OCI-LY3 (cell line): ENCODE measurements at regions not wholly inside any gene's neighbourhood (a gene's known extent, or its start where the extent isn't known, plus 50 kb on each side); places are given as distances from the start of the nearest gene placed in this dataset.

Experiments
- EZH2phosphoT487 ChIP-seq: fragments of 200-600 bp; shearing (Covaris generic); IDR thresholded peaks from 2 replicates; pipeline ENCODE4 v1.6.1; 2018; ENCODE audit warnings: antibody characterized with exemption, mixed run types, low read depth
- TF ChIP-seq, protein P1 (sequence below): fragments of 200-600, 300-600 bp; sonication (generic); IDR thresholded peaks from 2 replicates; pipeline ENCODE4 v1.5.1; 2014; ENCODE audit warnings: antibody characterized with exemption, low read length, low read depth

DNA sequence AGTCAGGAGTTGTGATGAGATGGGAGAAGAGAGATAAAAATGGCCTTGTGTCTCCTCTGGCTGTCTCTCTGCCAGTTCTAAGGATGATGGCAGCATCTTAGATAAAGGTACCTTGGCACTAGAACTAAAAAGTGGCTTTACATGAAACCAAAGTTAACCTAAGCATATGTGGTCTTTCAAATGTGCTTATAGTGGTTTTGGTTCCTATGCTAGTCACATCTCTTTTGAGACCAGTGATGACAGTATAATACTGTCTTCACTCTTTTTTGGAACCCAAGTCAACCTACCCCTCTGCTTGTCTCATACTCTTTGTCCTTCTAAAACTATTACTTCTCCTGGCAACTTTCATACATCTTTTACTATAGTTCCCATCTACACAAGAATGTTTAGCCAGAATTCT, 142.2 kb upstream of the SATB1 start:
- TF ChIP-seq EZH2phosphoT487, result no peak
- TF ChIP-seq, protein P1, sequence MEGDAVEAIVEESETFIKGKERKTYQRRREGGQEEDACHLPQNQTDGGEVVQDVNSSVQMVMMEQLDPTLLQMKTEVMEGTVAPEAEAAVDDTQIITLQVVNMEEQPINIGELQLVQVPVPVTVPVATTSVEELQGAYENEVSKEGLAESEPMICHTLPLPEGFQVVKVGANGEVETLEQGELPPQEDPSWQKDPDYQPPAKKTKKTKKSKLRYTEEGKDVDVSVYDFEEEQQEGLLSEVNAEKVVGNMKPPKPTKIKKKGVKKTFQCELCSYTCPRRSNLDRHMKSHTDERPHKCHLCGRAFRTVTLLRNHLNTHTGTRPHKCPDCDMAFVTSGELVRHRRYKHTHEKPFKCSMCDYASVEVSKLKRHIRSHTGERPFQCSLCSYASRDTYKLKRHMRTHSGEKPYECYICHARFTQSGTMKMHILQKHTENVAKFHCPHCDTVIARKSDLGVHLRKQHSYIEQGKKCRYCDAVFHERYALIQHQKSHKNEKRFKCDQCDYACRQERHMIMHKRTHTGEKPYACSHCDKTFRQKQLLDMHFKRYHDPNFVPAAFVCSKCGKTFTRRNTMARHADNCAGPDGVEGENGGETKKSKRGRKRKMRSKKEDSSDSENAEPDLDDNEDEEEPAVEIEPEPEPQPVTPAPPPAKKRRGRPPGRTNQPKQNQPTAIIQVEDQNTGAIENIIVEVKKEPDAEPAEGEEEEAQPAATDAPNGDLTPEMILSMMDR, result no peak
